ENCODE measurements at regions not wholly inside any gene's neighbourhood (a gene's known extent, or its start where the extent isn't known, plus 50 kb on each side); places are given as distances from the start of the nearest gene placed in this dataset.

GRCh38 chr7:25665903-25666670 is 437.8 kb upstream of the NPVF start:
- no peak for TF ChIP-seq POLR2A (IDR thresholded peaks at IDR 0.05)
- no peak for TF ChIP-seq EP300 (IDR thresholded peaks at IDR 0.05)
- no peak for TF ChIP-seq POLR2AphosphoS5 (IDR thresholded peaks at IDR 0.05)
- TF ChIP-seq CTCF (IDR thresholded peaks at IDR 0.05): no peak
- H3K36me3 ChIP-seq: no peaks in the 10 kb centered on the region
- no peaks in the 10 kb centered on the region for H3K27me3 ChIP-seq
- no peak for ATAC-seq
- H3K4me1 ChIP-seq: peaks cover 15 to 67% (median 31%) of the 10 kb centered on the region in 3 donors
- WGBS, 2 donors (ENCODE audit: low coverage in 1 of 2): 61 to 79% methylated on average over 3 of the region's 3 CpGs
- H3K9me3 ChIP-seq: no peaks in the 10 kb centered on the region
- H3K4me3 ChIP-seq: no peak overlapping the region
- peak overlapping the region; percentile 21 to 77 (median 73) for H3K27ac ChIP-seq

DNA sequence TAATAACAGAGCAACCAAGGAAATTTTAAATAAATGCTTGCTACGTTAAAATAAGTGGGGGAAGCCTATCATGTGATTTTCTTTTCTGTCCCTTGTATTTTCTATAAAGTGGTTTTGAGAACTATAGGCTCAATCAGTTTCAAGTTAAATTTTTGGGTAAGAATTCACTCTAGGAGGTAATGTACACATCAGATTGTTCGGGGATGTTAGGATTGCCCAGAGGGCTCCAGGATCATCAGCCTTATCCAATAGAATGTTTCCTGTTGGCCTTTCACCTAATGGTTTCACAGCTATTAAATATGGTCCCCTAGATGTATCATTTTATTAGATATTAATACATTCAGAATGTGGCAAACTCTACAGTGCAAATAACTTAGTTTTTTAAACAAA is 438.4 kb upstream of the NPVF start:
- ATAC-seq: no peak
- peak overlapping the region in 2 of 4 donors; percentile 74 to 77 for H3K27ac ChIP-seq
- 58 to 85% methylated on average over 2 of the region's 2 CpGs for WGBS, 2 donors (ENCODE audit: low coverage in 1 of 2)

DNA sequence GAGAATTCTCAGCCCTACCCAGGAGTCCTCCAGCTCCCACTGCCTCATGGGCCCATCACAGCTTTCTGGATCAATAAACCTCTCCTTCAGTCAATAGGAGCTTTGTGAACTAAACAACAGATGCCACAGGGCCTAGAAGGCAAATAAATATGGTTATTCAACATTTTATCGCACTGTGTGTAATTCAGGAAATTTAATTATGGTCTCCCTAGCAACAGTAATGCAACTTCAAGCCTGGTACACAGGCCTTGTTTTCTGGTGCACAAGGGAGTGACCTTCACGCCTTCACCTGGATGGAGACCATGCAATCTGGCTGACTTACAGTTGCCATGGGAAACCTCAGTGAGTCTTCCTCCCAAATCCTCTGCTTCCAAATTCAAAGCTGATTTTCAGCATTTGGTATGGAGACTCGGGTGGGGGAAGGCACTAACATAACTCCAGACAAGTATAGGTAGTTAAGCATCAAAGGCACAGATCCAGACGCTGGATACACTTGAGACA is 441.0 kb upstream of the NPVF start:
- Histone ChIP-seq H3K36me3 (no peaks in the 10 kb centered on the region), H3K27ac (peak overlapping the region in 3 of 4 donors; percentile 64 to 80 (median 80)), H3K9me3 (no peaks in the 10 kb centered on the region), H3K4me3 (no peak overlapping the region), H3K27me3 (no peaks in the 10 kb centered on the region), H3K4me1 (peaks cover 0 to 50% (median 28%) of the 10 kb centered on the region in 3 donors)
- TF ChIP-seq POLR2AphosphoS5 (IDR thresholded peaks at IDR 0.05) (no peak), EP300 (IDR thresholded peaks at IDR 0.05) (no peak), CTCF (IDR thresholded peaks at IDR 0.05) (no peak), POLR2A (IDR thresholded peaks at IDR 0.05) (no peak)
- ATAC-seq: no peak
- 73 to 80% methylated on average over 2 to 3 of the region's 4 CpGs for WGBS, 2 donors (ENCODE audit: low coverage in 1 of 2)

More for the DNA sequence above, 438.4 kb upstream of the NPVF start:
- Histone ChIP-seq H3K4me3 (no peak overlapping the region), H3K36me3 (no peaks in the 10 kb centered on the region), H3K9me3 (no peaks in the 10 kb centered on the region), H3K4me1 (peaks cover 15 to 72% (median 33%) of the 10 kb centered on the region in 3 donors), H3K27me3 (no peaks in the 10 kb centered on the region)
- TF ChIP-seq POLR2AphosphoS5 (IDR thresholded peaks at IDR 0.05): no peak
- no peak for TF ChIP-seq POLR2A (IDR thresholded peaks at IDR 0.05)
- TF ChIP-seq CTCF (IDR thresholded peaks at IDR 0.05): no peak
- no peak for TF ChIP-seq EP300 (IDR thresholded peaks at IDR 0.05)

DNA sequence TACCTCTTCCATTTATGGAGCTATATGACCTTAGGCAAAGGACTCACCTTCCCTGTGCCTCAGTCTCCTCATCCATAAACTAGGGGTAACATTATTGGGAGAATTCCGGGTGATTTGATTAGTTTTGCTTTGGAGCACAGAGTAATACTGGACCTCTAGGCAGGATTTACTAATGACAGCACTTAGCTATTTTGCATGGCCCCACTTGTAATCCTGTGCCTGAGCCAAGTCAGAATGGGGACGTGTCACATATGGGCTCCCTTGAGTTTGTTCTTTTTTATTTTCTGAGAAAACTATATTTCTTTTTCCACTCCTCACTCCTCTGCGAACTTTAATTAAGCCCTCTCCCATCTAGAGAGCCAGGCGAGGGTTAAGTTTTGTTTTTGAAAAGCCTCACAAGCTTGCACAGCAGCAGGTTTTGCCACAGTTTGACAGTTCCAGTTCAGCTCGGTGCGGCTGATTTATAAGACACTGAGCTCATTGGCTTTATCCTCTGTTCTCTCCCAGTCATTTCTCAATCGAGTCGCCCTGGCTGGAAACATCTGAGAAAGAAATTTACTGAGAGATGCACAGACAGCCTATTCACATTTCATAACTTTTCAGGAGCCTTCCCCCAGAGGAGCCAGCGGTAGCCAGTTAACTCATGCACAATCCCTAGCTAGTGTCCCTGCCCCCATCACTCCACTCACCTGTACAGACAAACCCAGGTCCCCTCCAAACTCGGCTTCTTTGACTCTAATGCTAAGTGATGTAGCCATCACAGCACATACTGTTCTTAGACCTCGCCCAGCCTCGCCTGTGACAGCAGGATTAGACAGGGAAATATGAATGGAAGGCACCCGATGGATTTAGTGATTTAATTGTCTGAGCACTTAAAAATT is 441.9 kb upstream of the NPVF start:
- peaks cover 0 to 41% (median 23%) of the 10 kb centered on the region in 3 donors for H3K4me1 ChIP-seq
- H3K27ac ChIP-seq: peak overlapping the region; percentile 41 to 80 (median 72)
- H3K9me3 ChIP-seq: no peaks in the 10 kb centered on the region
- no peaks in the 10 kb centered on the region for H3K36me3 ChIP-seq
- no peak for TF ChIP-seq CTCF (IDR thresholded peaks at IDR 0.05)
- TF ChIP-seq POLR2A (IDR thresholded peaks at IDR 0.05): no peak
- TF ChIP-seq POLR2AphosphoS5 (IDR thresholded peaks at IDR 0.05): peak; percentile 57
- TF ChIP-seq EP300 (IDR thresholded peaks at IDR 0.05): no peak
- no peaks in the 10 kb centered on the region for H3K27me3 ChIP-seq
- ATAC-seq: peak; percentile 89
- WGBS, 2 donors (ENCODE audit: low coverage in 1 of 2): 25 to 42% methylated on average over 10 to 12 of the region's 13 CpGs
- no peak overlapping the region for H3K4me3 ChIP-seq

Data from gastroesophageal sphincter (tissue), 4 donors.